ENCODE measurements at regions not wholly inside any gene's neighbourhood (a gene's known extent, or its start where the extent isn't known, plus 50 kb on each side); places are given as distances from the start of the nearest gene placed in this dataset.

DNA sequence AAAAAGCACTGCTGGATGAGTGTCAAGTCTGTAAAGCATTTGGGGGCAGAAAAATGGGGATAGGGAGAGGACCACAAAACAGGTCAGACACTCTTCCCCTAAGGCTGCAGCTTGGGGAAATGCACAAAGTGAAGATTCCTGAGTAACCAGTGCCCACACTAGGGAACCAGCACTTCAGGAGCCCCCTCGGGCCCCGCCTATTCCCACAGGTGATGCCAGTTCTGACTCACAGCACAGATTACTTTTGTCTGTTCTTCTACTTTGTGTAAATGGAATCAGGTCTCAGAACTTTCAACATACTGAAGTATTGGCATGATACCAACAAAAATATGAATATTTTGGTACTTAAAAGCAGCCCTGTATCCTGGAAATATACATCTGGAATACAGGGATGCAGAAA is 112.5 kb downstream of the ADRA2C start:
- TF ChIP-seq EZH2 (optimal IDR thresholded peaks at IDR 0.05; ENCODE audit: low read depth, low read length) (no peak), EZH2phosphoT487 (IDR thresholded peaks at IDR 0.05; ENCODE audit: low read length) (no peak)
- TF ChIP-seq, protein P1, sequence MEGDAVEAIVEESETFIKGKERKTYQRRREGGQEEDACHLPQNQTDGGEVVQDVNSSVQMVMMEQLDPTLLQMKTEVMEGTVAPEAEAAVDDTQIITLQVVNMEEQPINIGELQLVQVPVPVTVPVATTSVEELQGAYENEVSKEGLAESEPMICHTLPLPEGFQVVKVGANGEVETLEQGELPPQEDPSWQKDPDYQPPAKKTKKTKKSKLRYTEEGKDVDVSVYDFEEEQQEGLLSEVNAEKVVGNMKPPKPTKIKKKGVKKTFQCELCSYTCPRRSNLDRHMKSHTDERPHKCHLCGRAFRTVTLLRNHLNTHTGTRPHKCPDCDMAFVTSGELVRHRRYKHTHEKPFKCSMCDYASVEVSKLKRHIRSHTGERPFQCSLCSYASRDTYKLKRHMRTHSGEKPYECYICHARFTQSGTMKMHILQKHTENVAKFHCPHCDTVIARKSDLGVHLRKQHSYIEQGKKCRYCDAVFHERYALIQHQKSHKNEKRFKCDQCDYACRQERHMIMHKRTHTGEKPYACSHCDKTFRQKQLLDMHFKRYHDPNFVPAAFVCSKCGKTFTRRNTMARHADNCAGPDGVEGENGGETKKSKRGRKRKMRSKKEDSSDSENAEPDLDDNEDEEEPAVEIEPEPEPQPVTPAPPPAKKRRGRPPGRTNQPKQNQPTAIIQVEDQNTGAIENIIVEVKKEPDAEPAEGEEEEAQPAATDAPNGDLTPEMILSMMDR (IDR thresholded peaks at IDR 0.05; ENCODE audit: low read length) = no peak
